GM21737 (cell line): ENCODE measurements at regions not wholly inside any gene's neighbourhood (a gene's known extent, or its start where the extent isn't known, plus 50 kb on each side); places are given as distances from the start of the nearest gene placed in this dataset.

Experiments used
- ATAC-seq: cut with Tn5 transposase; IDR thresholded peaks from one replicate; pipeline ENCODE4 v1.9.1; 2021; ENCODE audit warnings: mild to moderate bottlenecking, moderate library complexity; ENCODE audit not compliant: unreplicated experiment

DNA sequence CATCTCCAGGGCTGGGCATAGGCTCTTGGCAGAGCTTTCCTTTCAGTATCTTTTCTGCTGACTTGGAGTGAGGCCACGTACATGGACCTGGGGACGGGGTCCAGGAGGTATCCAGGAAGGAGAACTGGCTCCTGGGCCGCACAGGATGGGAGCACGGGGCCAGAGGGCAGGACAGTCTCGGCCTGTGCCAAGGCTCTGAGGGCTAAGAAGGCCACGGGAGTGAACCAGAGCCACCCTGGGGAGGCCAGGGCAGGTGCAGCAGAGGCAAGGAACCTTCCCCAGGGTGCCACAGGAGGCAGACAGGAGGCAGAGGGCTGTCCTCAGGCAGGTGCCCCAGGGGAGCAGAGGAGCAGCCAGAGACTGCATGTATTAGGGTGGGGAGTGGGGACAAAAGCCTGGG lies 50.3 kb downstream of the PLXNA1 start:
- no peak for ATAC-seq

DNA sequence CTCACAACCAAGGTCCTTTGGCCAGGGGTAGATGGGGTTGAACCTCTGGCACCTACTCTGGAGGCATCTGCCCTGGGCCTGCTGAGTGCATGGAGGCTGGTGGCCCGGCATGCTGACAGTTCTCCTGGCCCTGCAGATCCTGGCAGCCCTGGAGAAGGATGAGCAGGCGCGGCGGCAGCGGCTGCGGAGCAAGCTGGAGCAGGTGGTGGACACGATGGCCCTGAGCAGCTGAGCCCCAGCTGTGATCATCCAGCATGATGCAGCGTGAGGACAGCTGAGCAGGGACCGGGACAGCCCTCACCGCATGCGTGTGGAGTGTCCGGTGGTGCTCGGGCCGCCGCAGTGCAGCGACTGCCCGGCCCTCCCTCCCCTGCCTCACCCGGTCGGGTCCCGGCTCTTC lies 50.9 kb downstream of the PLXNA1 start:
- no peak for ATAC-seq

DNA sequence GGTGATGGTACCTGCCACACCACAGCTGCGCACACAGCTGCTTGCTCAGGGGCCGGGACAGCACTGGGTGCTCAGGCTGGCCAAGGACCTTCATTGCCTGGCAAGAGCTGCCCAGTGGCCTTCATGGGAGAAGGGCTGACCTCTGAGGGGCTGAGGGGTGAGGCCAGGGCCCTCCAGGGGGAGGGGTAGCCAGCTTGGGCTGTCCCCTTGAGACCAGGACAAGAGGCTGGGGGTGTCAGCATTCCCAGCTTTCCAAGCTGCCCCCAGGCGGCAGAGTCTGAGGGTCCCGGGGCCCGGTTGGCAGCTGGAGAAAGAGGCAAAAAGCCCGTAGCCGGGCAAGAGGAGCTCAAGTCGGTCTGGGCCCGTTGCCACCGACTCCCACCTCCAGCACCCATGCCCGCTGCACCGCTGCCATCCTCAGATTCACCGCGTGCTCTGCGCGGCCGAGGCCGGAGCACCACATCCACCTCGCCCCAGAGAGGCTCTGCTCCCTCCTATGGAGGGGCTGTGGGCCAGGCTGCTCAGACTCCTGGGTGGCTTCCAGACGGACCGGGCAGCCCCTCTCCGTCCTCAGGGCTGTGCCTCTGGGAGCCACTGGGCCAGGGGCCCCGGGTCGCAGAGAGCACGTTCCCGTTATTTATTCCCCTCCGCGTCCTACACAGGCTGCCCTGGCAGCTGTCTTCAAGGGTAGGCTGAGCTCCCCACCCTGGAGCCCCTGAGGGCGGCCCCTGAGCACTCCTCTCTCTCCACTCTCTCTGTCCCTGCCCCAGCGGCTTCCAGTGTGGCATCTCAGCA lies 51.5 kb downstream of the PLXNA1 start:
- no peak for ATAC-seq

DNA sequence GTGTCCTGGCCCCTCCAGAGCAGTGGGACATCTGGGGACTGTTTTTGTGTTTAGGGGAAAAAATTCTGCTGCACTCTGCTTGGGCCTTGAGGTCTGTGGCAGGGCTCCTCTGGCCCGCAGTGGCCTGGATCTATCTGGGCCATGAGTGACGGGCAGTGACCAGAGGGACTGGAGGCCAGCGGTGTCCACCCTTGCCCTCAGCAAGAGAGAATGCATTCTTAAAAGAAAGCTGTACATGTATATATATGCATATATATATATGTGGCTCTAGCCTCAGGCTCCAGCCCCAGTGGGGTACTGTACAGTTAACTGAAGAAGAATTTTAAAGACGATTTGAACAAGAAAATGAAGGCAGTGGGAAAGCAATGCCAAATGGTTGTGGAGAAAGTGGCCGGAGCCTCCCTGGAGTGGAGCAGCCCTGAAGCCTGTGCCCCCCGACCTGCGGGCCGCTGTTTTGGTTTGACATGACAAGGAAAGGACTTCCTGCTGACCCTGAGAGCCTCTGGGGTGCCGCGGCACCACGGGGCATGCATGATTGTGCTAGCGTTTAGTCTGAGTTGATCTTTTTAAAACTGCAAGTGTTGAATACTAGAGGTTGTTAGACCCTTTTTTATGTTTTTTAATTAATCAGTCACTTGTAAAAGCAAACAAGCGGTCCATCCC lies 52.2 kb downstream of the PLXNA1 start:
- ATAC-seq = no peak

DNA sequence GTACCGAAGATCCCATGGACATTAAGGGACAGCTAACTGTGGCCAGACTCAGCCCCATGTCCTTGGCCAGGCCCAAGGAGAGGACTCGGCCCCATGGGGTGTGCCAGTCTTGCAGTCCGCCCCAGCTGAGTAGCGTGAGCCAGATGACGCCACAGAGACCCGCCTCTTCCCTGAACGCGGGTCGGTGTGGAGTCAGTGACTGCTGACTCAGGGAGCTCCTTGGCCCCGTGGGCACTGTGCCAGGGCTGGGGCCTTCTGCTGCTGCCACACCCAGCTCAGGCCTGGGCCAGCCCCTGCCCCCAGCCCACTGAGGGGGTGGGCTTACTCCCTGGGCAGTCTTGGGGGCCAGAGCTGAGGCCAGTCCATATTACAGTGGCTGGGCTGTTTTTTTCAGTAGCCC lies 52.8 kb downstream of the PLXNA1 start:
- no peak for ATAC-seq

DNA sequence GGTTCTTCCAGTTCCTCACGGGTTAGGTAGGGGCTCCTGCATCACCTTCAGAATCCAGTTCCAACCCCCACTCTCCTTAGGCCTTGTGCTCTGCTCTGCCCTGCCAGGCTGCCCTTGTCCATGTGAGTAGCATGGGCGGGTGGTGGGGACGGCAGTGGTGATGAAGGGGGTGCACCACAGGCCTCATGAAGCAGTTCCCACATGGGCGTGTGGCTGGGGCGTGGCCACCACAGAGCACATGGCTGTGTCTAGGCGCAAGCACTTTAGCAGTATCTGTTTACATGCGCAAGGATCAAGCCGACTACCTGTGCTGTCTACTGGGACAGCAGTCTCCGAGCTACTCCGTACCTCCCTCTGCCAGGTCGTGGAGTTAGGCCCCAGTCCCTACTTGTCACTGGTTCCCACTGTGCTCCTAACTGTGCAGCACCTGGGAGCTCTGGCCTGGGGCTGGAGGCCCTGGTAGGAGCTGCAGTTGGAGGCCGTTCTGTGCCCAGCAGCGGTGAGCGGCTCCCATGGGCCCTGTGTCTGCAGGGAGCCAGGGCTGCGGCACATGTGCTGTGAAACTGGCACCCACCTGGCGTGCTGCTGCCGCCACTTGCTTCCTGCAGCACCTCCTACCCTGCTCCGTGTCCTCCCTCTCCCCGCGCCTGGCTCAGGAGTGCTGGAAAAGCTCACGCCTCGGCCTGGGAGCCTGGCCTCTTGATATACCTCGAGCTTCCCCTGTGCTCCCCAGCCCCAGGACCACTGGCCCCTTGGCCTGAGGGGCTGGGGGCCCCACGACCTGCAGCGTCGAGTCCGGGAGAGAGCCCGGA lies 53.5 kb downstream of the PLXNA1 start:
- ATAC-seq = no peak

DNA sequence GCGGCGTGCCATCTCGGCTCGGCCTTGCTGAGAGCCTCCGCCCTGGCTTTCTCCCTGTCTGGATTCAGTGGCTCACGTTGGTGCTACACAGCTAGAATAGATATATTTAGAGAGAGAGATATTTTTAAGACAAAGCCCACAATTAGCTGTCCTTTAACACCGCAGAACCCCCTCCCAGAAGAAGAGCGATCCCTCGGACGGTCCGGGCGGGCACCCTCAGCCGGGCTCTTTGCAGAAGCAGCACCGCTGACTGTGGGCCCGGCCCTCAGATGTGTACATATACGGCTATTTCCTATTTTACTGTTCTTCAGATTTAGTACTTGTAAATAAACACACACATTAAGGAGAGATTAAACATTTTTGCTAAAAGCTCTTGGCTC lies 54.1 kb downstream of the PLXNA1 start:
- ATAC-seq = no peak

DNA sequence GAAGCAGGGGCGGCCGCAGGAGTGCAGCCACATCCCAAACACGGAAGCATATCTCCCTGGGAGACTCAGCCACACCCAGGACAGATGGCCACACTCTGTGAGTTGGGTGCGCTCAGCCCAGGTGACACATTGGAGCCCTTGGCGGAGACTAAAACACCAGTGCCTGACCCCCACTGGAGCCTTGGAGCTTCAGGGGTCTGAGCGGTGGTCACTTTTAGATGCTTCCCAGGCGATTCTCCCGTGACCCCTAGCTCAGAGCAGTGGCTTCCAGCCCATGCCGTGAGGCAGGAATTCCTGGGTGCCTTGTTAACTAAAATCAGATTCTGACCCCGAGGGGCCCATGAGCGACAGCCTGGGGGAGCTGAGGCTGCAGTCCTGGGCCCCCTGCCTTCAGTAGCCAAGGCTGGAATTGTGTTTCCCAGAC lies 54.5 kb downstream of the PLXNA1 start:
- no peak for ATAC-seq

DNA sequence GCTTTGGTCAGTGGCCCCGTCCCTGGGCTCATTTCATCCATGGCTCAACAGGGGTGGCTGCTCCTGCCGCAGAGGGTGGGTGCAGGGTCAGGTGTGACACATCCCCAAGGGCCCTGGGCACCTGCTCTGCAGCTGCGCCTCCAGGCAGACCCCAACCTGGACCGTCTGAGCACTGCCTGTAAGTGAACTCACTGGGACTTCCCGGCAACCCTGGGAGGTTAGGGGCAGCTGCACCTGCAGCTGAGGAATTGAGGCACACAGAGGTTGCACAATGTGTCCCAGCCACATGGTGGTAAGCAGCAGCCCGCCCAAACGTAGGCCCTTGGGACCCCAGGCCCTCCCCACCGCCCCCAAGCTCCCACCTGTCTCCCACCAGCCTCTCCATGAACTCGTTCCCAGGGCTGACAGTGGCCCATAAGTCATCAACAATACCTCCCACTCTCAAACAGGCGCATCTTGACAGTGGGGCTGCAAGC lies 55.1 kb downstream of the PLXNA1 start:
- no peak for ATAC-seq

DNA sequence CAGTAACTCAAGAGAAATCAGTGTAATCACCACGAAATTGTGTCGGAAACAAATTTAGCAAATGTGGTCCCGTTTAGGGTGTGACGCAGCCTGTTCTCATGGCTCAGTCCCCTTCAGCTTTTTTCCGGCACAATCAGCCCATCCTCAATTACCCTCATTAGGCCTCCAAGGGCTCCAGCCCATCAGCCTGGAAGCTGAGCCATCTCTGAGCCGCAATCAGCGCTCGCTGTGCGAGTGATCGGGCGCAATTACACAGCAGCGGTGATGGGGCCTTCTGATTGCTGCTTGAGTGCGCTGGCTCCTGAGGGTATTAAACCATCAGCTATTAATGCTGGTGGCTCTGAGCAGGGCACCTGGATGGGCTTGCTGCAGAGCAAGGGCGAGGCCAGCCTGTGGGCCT lies 55.6 kb downstream of the PLXNA1 start:
- no peak for ATAC-seq

DNA sequence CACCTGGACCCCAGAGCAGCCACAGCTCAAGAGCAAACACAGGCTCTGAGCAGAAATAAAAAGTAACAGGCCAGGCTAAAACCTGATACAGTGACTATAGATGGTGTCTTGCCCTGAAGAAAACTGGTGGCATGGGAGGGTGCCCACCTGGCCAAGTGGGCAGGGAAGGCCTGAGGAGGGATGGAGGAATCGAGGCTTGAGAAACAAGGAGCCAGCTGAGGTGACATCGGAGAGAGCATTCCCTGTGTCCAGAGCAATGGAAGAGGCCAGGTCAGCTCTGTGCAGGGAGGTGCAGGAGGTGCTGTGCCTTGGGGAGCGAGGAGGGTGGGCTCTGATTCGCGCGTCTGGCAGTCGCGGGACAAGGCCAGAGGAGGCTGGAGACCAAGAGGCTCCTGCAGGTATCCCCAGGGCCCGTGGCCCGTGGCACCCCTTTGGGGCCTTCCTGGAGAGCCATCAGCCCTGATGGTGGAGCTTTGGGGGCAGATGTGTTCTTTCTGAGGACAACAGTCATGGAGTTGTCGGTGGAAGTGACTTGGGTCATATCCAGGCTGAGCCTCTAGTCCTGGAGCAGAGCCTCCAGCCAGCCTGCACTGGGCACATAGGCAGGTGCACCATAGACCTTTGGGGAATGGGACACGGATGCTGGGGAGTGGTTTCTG lies 56.1 kb downstream of the PLXNA1 start:
- ATAC-seq = no peak

DNA sequence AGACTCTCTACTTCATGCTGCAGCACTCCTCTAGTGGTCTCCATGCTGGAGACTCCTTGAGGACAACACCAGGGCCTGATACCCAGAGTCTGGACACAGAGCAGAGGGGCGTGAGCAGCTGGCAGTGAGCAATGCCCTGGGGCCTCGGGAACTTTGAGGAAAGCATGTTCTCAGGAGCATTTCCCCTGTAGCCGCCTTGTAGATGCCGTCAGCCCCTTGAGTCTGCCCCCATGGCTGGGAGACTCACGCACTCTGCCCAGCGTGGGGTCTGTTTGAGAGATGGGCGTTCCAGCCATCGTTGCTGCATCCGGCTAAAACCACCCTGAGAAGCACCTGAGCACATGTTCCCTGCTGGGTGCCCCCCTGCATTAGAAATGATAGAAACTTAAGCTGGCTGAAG lies 56.8 kb downstream of the PLXNA1 start:
- no peak for ATAC-seq

DNA sequence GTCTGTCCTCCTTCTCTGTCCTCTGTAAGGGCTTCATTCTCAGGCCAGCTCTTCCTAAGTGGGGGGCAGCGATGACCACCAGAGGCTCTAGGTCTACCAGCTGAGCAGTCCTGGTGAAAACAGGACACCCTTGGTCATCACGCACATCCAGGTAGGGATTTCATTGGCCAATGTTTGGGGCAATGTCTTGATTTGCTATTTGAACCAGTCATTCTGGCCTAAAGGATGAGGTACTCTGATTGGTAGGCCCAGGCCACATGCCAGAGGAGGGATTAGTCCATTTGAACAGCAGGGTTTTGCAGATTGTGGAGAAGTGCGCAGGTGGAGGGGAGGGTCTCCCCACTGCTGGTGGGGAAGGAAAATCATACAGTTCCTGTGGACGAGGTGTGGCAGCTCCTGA lies 57.3 kb downstream of the PLXNA1 start:
- no peak for ATAC-seq

DNA sequence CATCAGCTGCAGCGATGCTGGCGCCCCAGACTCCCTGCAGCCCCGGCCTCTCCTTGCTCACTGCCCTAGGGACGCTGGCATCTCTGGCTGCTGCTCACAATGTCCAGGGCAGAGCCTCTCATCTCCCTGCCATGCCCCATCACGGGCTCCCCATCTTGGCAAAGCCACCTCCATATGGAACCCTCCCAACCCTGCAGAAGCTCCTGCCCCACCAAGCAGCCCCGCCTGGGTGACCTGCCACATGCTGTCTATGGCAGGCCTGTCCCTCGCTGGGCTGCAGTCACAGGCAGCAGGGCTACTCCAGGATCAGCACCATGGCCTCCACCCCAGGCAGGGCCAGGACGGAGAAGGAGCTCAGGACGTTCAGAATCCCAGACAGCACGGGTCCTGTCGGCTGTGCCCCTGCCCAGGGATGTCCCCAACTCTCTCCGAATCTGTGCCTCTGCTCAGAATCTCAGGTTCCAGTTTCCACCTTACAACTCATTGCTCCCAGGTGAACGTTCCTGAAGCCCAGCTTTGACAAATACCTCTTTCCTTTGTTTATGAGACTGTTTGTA lies 58.4 kb downstream of the PLXNA1 start:
- no peak for ATAC-seq

DNA sequence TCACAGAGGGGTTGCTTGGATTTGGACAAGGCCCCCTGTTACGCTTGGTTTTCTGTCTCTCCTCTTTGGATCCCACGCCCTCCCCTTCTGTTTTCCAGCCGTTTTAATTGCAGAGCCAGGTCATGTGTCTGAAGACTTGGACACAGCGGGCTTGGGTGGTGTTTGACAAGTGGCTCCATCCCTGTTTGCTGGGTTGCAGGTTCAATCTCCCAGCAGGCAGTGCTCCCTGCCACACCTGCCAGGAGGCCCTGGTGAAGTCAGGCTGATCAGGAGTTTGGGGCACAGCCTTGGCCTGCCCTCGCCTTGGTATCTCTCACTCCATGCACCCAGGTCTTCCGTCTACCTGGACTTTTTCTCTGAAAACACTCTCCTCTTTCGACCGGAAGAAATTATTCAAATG lies 59.0 kb downstream of the PLXNA1 start:
- ATAC-seq = no peak

DNA sequence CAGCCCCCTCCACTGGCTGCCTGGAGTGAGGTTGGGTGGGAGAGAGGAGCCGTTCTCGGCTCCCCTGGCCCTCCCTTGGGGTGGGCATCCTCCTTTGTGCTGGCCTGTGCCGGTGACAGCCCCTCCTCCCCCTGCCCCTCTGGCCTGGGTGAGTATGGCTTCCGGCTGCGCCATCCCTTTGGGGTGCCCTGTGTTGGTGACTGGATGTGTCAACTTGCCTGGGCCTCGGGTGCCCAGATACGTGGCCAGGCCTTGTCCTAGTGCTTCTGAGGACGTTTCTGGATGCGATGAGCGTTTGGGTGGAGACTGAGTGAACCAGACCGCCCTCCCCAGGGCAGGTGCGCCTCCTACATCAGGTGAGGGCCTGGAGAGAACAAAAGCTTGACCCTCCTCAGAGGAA lies 59.7 kb downstream of the PLXNA1 start:
- no peak for ATAC-seq

DNA sequence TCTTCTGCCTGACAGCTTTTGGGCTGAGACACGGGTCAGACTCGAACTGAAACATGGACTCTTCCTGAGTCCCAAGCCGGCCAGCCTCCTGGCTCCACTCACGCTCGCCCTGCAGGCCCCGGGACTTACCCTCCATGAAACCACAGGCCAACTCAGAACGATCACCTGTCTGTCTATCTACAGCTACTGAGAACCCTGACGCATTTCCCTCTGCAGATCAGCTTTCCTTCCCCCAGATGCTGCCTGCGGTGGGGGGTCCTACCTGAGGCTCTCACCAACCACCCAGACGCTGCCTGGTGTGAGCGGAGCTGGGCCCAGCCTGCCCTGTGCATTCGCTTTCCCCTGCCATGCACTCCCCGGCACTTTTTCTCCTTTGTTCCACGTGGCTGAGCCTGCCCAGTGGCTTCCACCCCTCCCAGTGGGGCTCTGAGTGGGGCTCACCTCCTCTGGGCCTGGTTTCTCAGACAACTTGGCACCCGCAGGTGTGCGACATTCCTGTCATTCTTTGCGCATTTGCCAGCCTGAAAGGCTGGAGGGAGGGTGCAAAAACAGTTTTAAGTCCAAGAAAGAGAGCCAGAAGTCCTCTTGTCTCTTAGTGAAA lies 60.2 kb downstream of the PLXNA1 start:
- no peak for ATAC-seq

DNA sequence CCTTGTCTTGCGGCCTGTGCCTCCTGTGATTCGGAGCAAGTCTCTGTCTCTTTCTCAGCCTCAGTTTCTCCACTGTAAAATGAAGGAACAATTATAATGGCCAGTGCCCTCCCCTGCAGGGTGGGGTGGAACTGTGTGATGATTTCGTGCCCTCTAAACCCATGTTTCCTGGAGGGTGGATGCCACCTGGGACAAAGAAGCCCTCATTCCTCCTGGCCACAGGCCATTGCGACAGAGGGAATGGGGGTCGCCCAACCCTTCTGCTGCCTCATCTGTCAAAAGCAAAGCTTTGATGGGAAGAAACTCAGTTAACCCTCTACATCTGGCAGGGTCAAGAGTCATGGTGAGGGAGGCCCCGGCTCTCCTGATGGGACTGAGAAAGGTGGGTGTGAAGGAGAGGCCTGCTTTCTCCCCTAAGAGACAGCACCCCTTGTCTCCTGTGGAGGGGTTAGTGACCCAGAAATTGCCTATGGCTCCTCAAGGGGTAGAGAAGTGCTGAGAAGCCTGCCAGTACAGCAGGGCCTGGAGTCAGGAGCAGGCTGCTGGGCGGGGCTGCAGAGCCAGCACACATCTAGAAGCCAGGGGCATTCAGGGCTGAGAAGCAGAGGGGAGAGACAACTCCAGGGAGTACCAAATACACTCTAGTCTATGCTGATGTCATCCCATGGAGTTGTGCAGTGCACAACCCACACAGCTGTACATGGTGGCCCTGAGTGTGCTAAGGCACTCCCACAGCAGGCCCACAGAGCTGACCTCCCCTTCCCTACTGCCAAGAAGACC lies 61.0 kb downstream of the PLXNA1 start:
- ATAC-seq = no peak

DNA sequence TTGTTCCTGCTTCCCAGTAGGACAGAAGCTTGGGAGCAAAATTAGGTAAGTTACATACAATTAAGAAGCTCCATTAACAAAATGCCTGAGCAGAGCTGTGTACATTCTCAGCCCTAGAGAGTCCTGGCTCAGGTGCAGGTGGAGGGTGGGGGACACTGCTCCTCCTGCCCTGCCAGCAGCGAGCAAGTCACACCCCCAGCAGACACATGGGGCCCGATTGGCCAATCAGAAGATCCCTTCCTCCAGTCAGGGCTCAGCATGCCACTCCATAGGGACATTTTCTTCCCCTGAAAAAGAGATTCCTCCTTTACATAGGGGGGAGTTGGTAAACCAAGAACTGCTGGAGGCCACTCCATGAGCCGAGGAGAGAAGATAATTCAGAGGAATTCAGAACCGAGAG lies 62.1 kb downstream of the PLXNA1 start:
- ATAC-seq = no peak
